ENCODE measurements at regions not wholly inside any gene's neighbourhood (a gene's known extent, or its start where the extent isn't known, plus 50 kb on each side); places are given as distances from the start of the nearest gene placed in this dataset.
"Not testable (repeated sequence)": the region's sequence is repeated elsewhere in the genome, so short reads cannot be mapped to it uniquely, and the experiment has no call there.

- Mint-ChIP-seq H3K9me3 (peaks cover under 1 to 12% (median 5%) of the 10 kb centered on the region in 11 donors), H3K4me1 (no peaks in the 10 kb centered on the region), H3K27ac (no peak overlapping the region), H3K27me3 (peaks cover 2 to 18% (median 14%) of the 10 kb centered on the region in 5 donors), H3K36me3 (no peaks in the 10 kb centered on the region), H3K4me3 (no peak overlapping the region)
- ChIA-PET CTCF (no interaction called here), POLR2A (no interaction called here)
- Histone ChIP-seq H3K27ac (ENCODE audit: low read depth, low read length) (no peak overlapping the region), H3K27me3 (ENCODE audit: control insufficient read depth in 2 of 2, insufficient read depth in 2 of 2, low read length in 2 of 2) (no peaks in the 10 kb centered on the region), H3K4me3 (ENCODE audit: low read length) (no peak overlapping the region), H3K9me3 (ENCODE audit: control insufficient read depth in 2 of 3, low read length in 3 of 3) (no peaks in the 10 kb centered on the region), H3K36me3 (ENCODE audit: control insufficient read depth in 2 of 3, insufficient read depth in 3 of 3, low read length in 3 of 3) (no peaks in the 10 kb centered on the region), H3K4me1 (ENCODE audit: control insufficient read depth in 2 of 2, insufficient read depth in 2 of 2, low read length in 2 of 2) (no peaks in the 10 kb centered on the region)
- intact Hi-C loops (cut with micrococcal nuclease) = no loop called here
- DNase-seq (no peak), ATAC-seq (no peak)
Observed at GRCh38 chr15:49731187-49732099, 110.6 kb downstream of the DTWD1 start.

DNA sequence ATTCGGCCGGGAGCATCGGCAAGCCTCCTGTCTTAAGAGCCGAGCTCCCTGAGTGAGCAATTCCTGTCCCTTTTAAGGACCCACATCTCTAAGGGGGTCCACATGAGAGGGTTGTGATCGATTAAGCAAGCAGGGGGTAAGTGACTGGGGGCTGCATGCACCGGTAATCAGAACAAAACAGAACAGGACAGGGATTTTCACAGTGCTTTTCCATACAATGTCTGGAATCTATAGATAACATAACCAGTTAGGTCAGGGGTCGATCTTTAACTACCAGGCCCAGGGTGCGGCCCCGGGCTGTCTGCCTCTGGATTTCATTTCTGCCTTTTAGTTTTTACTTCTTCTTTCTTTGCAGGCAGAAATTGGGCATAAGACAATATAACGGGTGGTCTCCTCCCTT lies 111.3 kb downstream of the DTWD1 start:
- CTCF ChIA-PET; H3K4me3 ChIP-seq (ENCODE audit: low read length); H3K9me3 Mint-ChIP-seq; POLR2A ChIA-PET; H3K36me3 Mint-ChIP-seq; H3K4me1 ChIP-seq (ENCODE audit: control insufficient read depth in 2 of 2, insufficient read depth in 2 of 2, low read length in 2 of 2); H3K4me1 Mint-ChIP-seq; H3K27me3 ChIP-seq (ENCODE audit: control insufficient read depth in 2 of 2, insufficient read depth in 2 of 2, low read length in 2 of 2); ATAC-seq; H3K36me3 ChIP-seq (ENCODE audit: control insufficient read depth in 2 of 3, insufficient read depth in 3 of 3, low read length in 3 of 3); H3K27ac ChIP-seq (ENCODE audit: low read depth, low read length); DNase-seq; H3K4me3 Mint-ChIP-seq; H3K27ac Mint-ChIP-seq; intact Hi-C loops (cut with micrococcal nuclease); H3K9me3 ChIP-seq (ENCODE audit: control insufficient read depth in 2 of 3, low read length in 3 of 3): not testable (repeated sequence)
- H3K27me3 Mint-ChIP-seq = peaks cover 4 to 20% (median 17%) of the 10 kb centered on the region in 5 donors

GRCh38 chr15:49734089-49734488 lies 113.2 kb downstream of the DTWD1 start:
- POLR2A ChIA-PET; H3K4me3 ChIP-seq (ENCODE audit: low read length); H3K4me3 Mint-ChIP-seq; H3K36me3 Mint-ChIP-seq; H3K36me3 ChIP-seq (ENCODE audit: control insufficient read depth in 2 of 3, insufficient read depth in 3 of 3, low read length in 3 of 3); H3K9me3 Mint-ChIP-seq; intact Hi-C loops (cut with micrococcal nuclease); ATAC-seq; H3K27ac Mint-ChIP-seq; DNase-seq; H3K4me1 Mint-ChIP-seq; H3K27me3 ChIP-seq (ENCODE audit: control insufficient read depth in 2 of 2, insufficient read depth in 2 of 2, low read length in 2 of 2); H3K4me1 ChIP-seq (ENCODE audit: control insufficient read depth in 2 of 2, insufficient read depth in 2 of 2, low read length in 2 of 2); CTCF ChIA-PET; H3K9me3 ChIP-seq (ENCODE audit: control insufficient read depth in 2 of 3, low read length in 3 of 3); H3K27ac ChIP-seq (ENCODE audit: low read depth, low read length): not testable (repeated sequence)
- H3K27me3 Mint-ChIP-seq = peaks cover 13 to 24% (median 14%) of the 10 kb centered on the region in 5 donors

GRCh38 chr15:49734831-49735508 lies 114.1 kb downstream of the DTWD1 start:
- H3K9me3 Mint-ChIP-seq = peaks cover 0 to 2% (median 0%) of the 10 kb centered on the region in 11 donors
- no peaks in the 10 kb centered on the region for H3K36me3 Mint-ChIP-seq
- no peak for DNase-seq
- Histone ChIP-seq H3K27me3 (ENCODE audit: control insufficient read depth in 2 of 2, insufficient read depth in 2 of 2, low read length in 2 of 2) (no peaks in the 10 kb centered on the region), H3K4me3 (ENCODE audit: low read length) (no peak overlapping the region), H3K9me3 (ENCODE audit: control insufficient read depth in 2 of 3, low read length in 3 of 3) (no peaks in the 10 kb centered on the region), H3K36me3 (ENCODE audit: control insufficient read depth in 2 of 3, insufficient read depth in 3 of 3, low read length in 3 of 3) (no peaks in the 10 kb centered on the region), H3K27ac (ENCODE audit: low read depth, low read length) (no peak overlapping the region), H3K4me1 (ENCODE audit: control insufficient read depth in 2 of 2, insufficient read depth in 2 of 2, low read length in 2 of 2) (no peaks in the 10 kb centered on the region)
- H3K4me1 Mint-ChIP-seq = no peaks in the 10 kb centered on the region
- H3K4me3 Mint-ChIP-seq = no peak overlapping the region
- ATAC-seq = no peak
- H3K27me3 Mint-ChIP-seq = peaks cover 13 to 24% (median 17%) of the 10 kb centered on the region in 5 donors
- no peak overlapping the region for H3K27ac Mint-ChIP-seq
- ChIA-PET POLR2A (no interaction called here), CTCF (no interaction called here)
- intact Hi-C loops (cut with micrococcal nuclease) = no loop called here

- H3K9me3 Mint-ChIP-seq = peaks cover 0 to 2% (median 0%) of the 10 kb centered on the region in 11 donors
- H3K27ac Mint-ChIP-seq = no peak overlapping the region
- intact Hi-C loops (cut with micrococcal nuclease) = no loop called here
- H3K4me3 Mint-ChIP-seq = no peak overlapping the region
- CTCF ChIA-PET = no interaction called here
- H3K4me3 ChIP-seq (ENCODE audit: low read length) = no peak overlapping the region
- no peaks in the 10 kb centered on the region for H3K27me3 ChIP-seq (ENCODE audit: control insufficient read depth in 2 of 2, insufficient read depth in 2 of 2, low read length in 2 of 2)
- no peaks in the 10 kb centered on the region for H3K4me1 ChIP-seq (ENCODE audit: control insufficient read depth in 2 of 2, insufficient read depth in 2 of 2, low read length in 2 of 2)
- DNase-seq = no peak
- H3K4me1 Mint-ChIP-seq = no peaks in the 10 kb centered on the region
- H3K36me3 ChIP-seq (ENCODE audit: control insufficient read depth in 2 of 3, insufficient read depth in 3 of 3, low read length in 3 of 3) = no peaks in the 10 kb centered on the region
- POLR2A ChIA-PET = no interaction called here
- no peaks in the 10 kb centered on the region for H3K9me3 ChIP-seq (ENCODE audit: control insufficient read depth in 2 of 3, low read length in 3 of 3)
- ATAC-seq = no peak
- no peaks in the 10 kb centered on the region for H3K36me3 Mint-ChIP-seq
- peaks cover 14 to 24% (median 17%) of the 10 kb centered on the region in 5 donors for H3K27me3 Mint-ChIP-seq
- no peak overlapping the region for H3K27ac ChIP-seq (ENCODE audit: low read depth, low read length)
Observed at GRCh38 chr15:49737127-49737526, 116.3 kb downstream of the DTWD1 start.

GRCh38 chr15:49741712-49742111 lies 120.9 kb downstream of the DTWD1 start:
- intact Hi-C loops (cut with micrococcal nuclease) = no loop called here
- H3K27me3 ChIP-seq (ENCODE audit: control insufficient read depth in 2 of 2, insufficient read depth in 2 of 2, low read length in 2 of 2) = no peaks in the 10 kb centered on the region
- no peak overlapping the region for H3K4me3 Mint-ChIP-seq
- H3K4me1 ChIP-seq (ENCODE audit: control insufficient read depth in 2 of 2, insufficient read depth in 2 of 2, low read length in 2 of 2) = no peaks in the 10 kb centered on the region
- CTCF ChIA-PET = no interaction called here
- H3K27ac Mint-ChIP-seq = no peak overlapping the region
- DNase-seq = no peak
- H3K36me3 ChIP-seq (ENCODE audit: control insufficient read depth in 2 of 3, insufficient read depth in 3 of 3, low read length in 3 of 3) = no peaks in the 10 kb centered on the region
- POLR2A ChIA-PET = no interaction called here
- H3K4me1 Mint-ChIP-seq = no peaks in the 10 kb centered on the region
- ATAC-seq = no peak
- H3K4me3 ChIP-seq (ENCODE audit: low read length) = no peak overlapping the region
- H3K9me3 Mint-ChIP-seq = peaks cover 0 to 4% (median 0%) of the 10 kb centered on the region in 11 donors
- no peaks in the 10 kb centered on the region for H3K9me3 ChIP-seq (ENCODE audit: control insufficient read depth in 2 of 3, low read length in 3 of 3)
- no peaks in the 10 kb centered on the region for H3K36me3 Mint-ChIP-seq
- H3K27ac ChIP-seq (ENCODE audit: low read depth, low read length) = no peak overlapping the region
- H3K27me3 Mint-ChIP-seq = peaks cover under 1 to 29% (median 5%) of the 10 kb centered on the region in 5 donors

DNA sequence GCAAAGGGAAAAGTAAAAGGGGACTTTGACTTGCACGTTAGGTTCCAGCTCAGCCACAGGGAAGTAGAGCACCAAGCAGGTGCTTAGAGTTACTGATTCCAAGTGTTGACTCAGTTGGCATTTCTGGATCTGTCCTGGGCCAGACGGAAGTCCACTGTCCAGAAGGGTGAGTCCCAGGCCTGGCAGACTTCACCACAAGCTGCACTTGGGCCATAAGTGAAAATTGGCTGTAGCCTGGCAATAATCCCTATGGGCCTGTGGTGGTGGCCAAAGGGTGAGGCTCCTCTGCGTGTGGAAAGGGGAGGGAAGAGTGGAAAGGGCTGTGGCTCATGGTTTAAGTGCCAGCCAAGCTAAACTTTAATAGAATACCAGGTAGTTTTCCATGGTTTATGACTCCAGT lies 121.5 kb downstream of the DTWD1 start:
- Mint-ChIP-seq H3K27me3 (peaks cover 0 to 27% (median 2%) of the 10 kb centered on the region in 5 donors), H3K4me1 (no peaks in the 10 kb centered on the region), H3K27ac (no peak overlapping the region), H3K36me3 (no peaks in the 10 kb centered on the region), H3K4me3 (no peak overlapping the region), H3K9me3 (peaks cover 0 to 4% (median 0%) of the 10 kb centered on the region in 11 donors)
- DNase-seq (no peak), ATAC-seq (no peak)
- ChIA-PET CTCF (no interaction called here), POLR2A (no interaction called here)
- no peaks in the 10 kb centered on the region for H3K4me1 ChIP-seq (ENCODE audit: control insufficient read depth in 2 of 2, insufficient read depth in 2 of 2, low read length in 2 of 2)
- no peak overlapping the region for H3K27ac ChIP-seq (ENCODE audit: low read depth, low read length)
- H3K36me3 ChIP-seq (ENCODE audit: control insufficient read depth in 2 of 3, insufficient read depth in 3 of 3, low read length in 3 of 3) = no peaks in the 10 kb centered on the region
- H3K4me3 ChIP-seq (ENCODE audit: low read length) = no peak overlapping the region
- H3K27me3 ChIP-seq (ENCODE audit: control insufficient read depth in 2 of 2, insufficient read depth in 2 of 2, low read length in 2 of 2) = no peaks in the 10 kb centered on the region
- no peaks in the 10 kb centered on the region for H3K9me3 ChIP-seq (ENCODE audit: control insufficient read depth in 2 of 3, low read length in 3 of 3)
- intact Hi-C loops (cut with micrococcal nuclease) = no loop called here

Data from naive thymus-derived CD4-positive, alpha-beta T cell (primary cell).